ENCODE measurements at regions not wholly inside any gene's neighbourhood (a gene's known extent, or its start where the extent isn't known, plus 50 kb on each side); places are given as distances from the start of the nearest gene placed in this dataset.

GRCh38 chr7:18200855-18201254 is 173.2 kb upstream of the PRPS1L1 start:
- no peaks in the 10 kb centered on the region for H3K27me3 ChIP-seq (ENCODE audit: insufficient read depth, low read length)
- H3K4me2 ChIP-seq (ENCODE audit: low read length): no peak overlapping the region
- FAIRE-seq (no peak), DNase-seq (ENCODE audit: low read depth) (no peak)
- H4K20me1 ChIP-seq (ENCODE audit: insufficient read depth, low read length): no peaks in the 10 kb centered on the region
- Mint-ChIP-seq H3K4me1 (ENCODE audit: low read depth, unreplicated experiment) (no peaks in the 10 kb centered on the region), H3K27me3 (ENCODE audit: low read depth, unreplicated experiment) (no peaks in the 10 kb centered on the region), H3K9me3 (ENCODE audit: unreplicated experiment) (no peaks in the 10 kb centered on the region), H3K27ac (ENCODE audit: unreplicated experiment) (no peak overlapping the region), H3K4me3 (ENCODE audit: unreplicated experiment) (no peak overlapping the region), H3K36me3 (ENCODE audit: low read depth, unreplicated experiment) (no peaks in the 10 kb centered on the region)
- H3K36me3 ChIP-seq (ENCODE audit: insufficient read depth, low read length): no peaks in the 10 kb centered on the region
- no peaks in the 10 kb centered on the region for H3K79me2 ChIP-seq (ENCODE audit: insufficient read depth, low read length)
- no peak overlapping the region for H3K27ac ChIP-seq (ENCODE audit: low read depth, low read length)
- H3K4me3 ChIP-seq (ENCODE audit: insufficient read depth, low read depth, low read length): no peak overlapping the region
- no peak overlapping the region for H3K9ac ChIP-seq (ENCODE audit: low read length)
- H2AFZ ChIP-seq (ENCODE audit: low read depth, low read length): no peak overlapping the region
- H3K4me1 ChIP-seq (ENCODE audit: insufficient read depth, low read length): no peaks in the 10 kb centered on the region
- no peak for TF ChIP-seq EZH2 (IDR thresholded peaks at IDR 0.05; ENCODE audit: insufficient read depth, low read length)
- TF ChIP-seq, protein P1, sequence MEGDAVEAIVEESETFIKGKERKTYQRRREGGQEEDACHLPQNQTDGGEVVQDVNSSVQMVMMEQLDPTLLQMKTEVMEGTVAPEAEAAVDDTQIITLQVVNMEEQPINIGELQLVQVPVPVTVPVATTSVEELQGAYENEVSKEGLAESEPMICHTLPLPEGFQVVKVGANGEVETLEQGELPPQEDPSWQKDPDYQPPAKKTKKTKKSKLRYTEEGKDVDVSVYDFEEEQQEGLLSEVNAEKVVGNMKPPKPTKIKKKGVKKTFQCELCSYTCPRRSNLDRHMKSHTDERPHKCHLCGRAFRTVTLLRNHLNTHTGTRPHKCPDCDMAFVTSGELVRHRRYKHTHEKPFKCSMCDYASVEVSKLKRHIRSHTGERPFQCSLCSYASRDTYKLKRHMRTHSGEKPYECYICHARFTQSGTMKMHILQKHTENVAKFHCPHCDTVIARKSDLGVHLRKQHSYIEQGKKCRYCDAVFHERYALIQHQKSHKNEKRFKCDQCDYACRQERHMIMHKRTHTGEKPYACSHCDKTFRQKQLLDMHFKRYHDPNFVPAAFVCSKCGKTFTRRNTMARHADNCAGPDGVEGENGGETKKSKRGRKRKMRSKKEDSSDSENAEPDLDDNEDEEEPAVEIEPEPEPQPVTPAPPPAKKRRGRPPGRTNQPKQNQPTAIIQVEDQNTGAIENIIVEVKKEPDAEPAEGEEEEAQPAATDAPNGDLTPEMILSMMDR (IDR thresholded peaks at IDR 0.05; ENCODE audit: insufficient read depth, low read depth, low read length): no peak
- H3K9me3 ChIP-seq (ENCODE audit: insufficient read depth, low read depth, low read length): no peaks in the 10 kb centered on the region

- no peaks in the 10 kb centered on the region for H3K9me3 Mint-ChIP-seq (ENCODE audit: unreplicated experiment)
- Histone ChIP-seq H3K4me2 (ENCODE audit: low read length) (no peak overlapping the region), H3K9me3 (ENCODE audit: insufficient read depth, low read depth, low read length) (no peaks in the 10 kb centered on the region), H3K4me3 (ENCODE audit: insufficient read depth, low read depth, low read length) (no peak overlapping the region), H3K4me1 (ENCODE audit: insufficient read depth, low read length) (no peaks in the 10 kb centered on the region), H3K79me2 (ENCODE audit: insufficient read depth, low read length) (no peaks in the 10 kb centered on the region), H2AFZ (ENCODE audit: low read depth, low read length) (no peak overlapping the region), H4K20me1 (ENCODE audit: insufficient read depth, low read length) (no peaks in the 10 kb centered on the region), H3K9ac (ENCODE audit: low read length) (no peak overlapping the region), H3K36me3 (ENCODE audit: insufficient read depth, low read length) (no peaks in the 10 kb centered on the region), H3K27me3 (ENCODE audit: insufficient read depth, low read length) (no peaks in the 10 kb centered on the region), H3K27ac (ENCODE audit: low read depth, low read length) (no peak overlapping the region)
- no peaks in the 10 kb centered on the region for H3K36me3 Mint-ChIP-seq (ENCODE audit: low read depth, unreplicated experiment)
- DNase-seq (ENCODE audit: low read depth): no peak
- H3K4me1 Mint-ChIP-seq (ENCODE audit: low read depth, unreplicated experiment): no peaks in the 10 kb centered on the region
- H3K27me3 Mint-ChIP-seq (ENCODE audit: low read depth, unreplicated experiment): no peaks in the 10 kb centered on the region
- H3K27ac Mint-ChIP-seq (ENCODE audit: unreplicated experiment): no peak overlapping the region
- FAIRE-seq: no peak
- TF ChIP-seq, protein P1 (IDR thresholded peaks at IDR 0.05; ENCODE audit: insufficient read depth, low read depth, low read length): no peak
- TF ChIP-seq EZH2 (IDR thresholded peaks at IDR 0.05; ENCODE audit: insufficient read depth, low read length): no peak
- no peak overlapping the region for H3K4me3 Mint-ChIP-seq (ENCODE audit: unreplicated experiment)
Observed at GRCh38 chr7:18201350-18201749, 173.7 kb upstream of the PRPS1L1 start.

DNA sequence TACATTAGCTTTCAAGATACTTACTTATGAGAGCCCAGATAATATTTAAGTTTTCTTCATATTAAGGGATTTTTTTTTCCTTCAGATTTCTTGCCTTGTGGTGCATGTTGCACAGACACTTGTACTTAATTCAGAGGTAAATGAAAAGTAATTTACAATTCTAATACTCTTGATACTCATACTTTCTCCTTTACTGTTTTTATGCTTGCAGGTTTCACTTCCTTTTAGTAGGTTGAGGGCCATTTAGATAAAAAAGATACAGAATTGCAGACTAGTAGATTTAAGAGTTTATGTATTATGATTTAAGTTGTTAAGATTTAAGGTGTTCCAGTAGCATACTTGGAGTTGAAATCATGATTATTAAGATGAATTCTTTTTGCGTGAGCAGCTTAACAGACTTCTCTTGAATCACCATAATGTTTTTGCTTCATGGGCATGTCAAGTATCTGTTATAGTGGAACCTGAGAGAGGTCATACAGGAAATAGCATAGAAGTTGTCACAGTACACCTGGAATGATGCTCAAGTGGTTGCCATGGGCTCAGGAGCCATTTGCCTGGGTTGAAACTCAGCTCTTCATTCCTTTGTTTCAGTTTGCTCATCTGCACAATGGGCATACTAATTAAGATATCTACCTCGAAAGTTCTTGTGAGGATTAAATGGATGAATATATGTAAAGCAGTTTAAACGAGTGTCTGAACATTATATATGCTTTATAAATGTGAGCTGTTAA is 174.8 kb upstream of the PRPS1L1 start:
- no peaks in the 10 kb centered on the region for H3K9me3 Mint-ChIP-seq (ENCODE audit: unreplicated experiment)
- no peaks in the 10 kb centered on the region for H3K36me3 Mint-ChIP-seq (ENCODE audit: low read depth, unreplicated experiment)
- H3K9ac ChIP-seq (ENCODE audit: low read length): no peak overlapping the region
- H3K4me3 ChIP-seq (ENCODE audit: insufficient read depth, low read depth, low read length): no peak overlapping the region
- FAIRE-seq (no peak), DNase-seq (ENCODE audit: low read depth) (no peak)
- H4K20me1 ChIP-seq (ENCODE audit: insufficient read depth, low read length): no peaks in the 10 kb centered on the region
- no peaks in the 10 kb centered on the region for H3K9me3 ChIP-seq (ENCODE audit: insufficient read depth, low read depth, low read length)
- no peaks in the 10 kb centered on the region for H3K79me2 ChIP-seq (ENCODE audit: insufficient read depth, low read length)
- H3K36me3 ChIP-seq (ENCODE audit: insufficient read depth, low read length): no peaks in the 10 kb centered on the region
- no peak overlapping the region for H3K27ac Mint-ChIP-seq (ENCODE audit: unreplicated experiment)
- no peaks in the 10 kb centered on the region for H3K27me3 Mint-ChIP-seq (ENCODE audit: low read depth, unreplicated experiment)
- no peaks in the 10 kb centered on the region for H3K4me1 ChIP-seq (ENCODE audit: insufficient read depth, low read length)
- H3K4me2 ChIP-seq (ENCODE audit: low read length): no peak overlapping the region
- no peaks in the 10 kb centered on the region for H3K4me1 Mint-ChIP-seq (ENCODE audit: low read depth, unreplicated experiment)
- H3K4me3 Mint-ChIP-seq (ENCODE audit: unreplicated experiment): no peak overlapping the region
- no peaks in the 10 kb centered on the region for H3K27me3 ChIP-seq (ENCODE audit: insufficient read depth, low read length)
- no peak overlapping the region for H2AFZ ChIP-seq (ENCODE audit: low read depth, low read length)
- TF ChIP-seq, protein P1 (IDR thresholded peaks at IDR 0.05; ENCODE audit: insufficient read depth, low read depth, low read length): no peak
- TF ChIP-seq EZH2 (IDR thresholded peaks at IDR 0.05; ENCODE audit: insufficient read depth, low read length): no peak
- no peak overlapping the region for H3K27ac ChIP-seq (ENCODE audit: low read depth, low read length)

Data from astrocyte (in vitro differentiated cells and primary cell).